PFSK-1 (cell line): ENCODE measurements at regions not wholly inside any gene's neighbourhood (a gene's known extent, or its start where the extent isn't known, plus 50 kb on each side); places are given as distances from the start of the nearest gene placed in this dataset.

ENCODE experiments used
- FOXP2 ChIP-seq: optimal IDR thresholded peaks from 2 replicates; pipeline ENCODE3; 2011; ENCODE audit warnings: borderline replicate concordance, control low read depth, inconsistent platforms; ENCODE audit not compliant: insufficient read depth; ENCODE audit errors: extremely low read length, extremely low read depth
- POLR2AphosphoS5 ChIP-seq: IDR thresholded peaks from 2 replicates; pipeline ENCODE4 v1.6.1; 2012; ENCODE audit warnings: low read depth, mild to moderate bottlenecking, control low read depth, low read length, moderate library complexity
- SIN3A ChIP-seq: IDR thresholded peaks from 2 replicates; pipeline ENCODE4 v1.6.1; 2012; ENCODE audit warnings: mild to moderate bottlenecking, low read length, moderate library complexity, borderline replicate concordance; ENCODE audit not compliant: insufficient read depth
- TAF1 ChIP-seq: IDR thresholded peaks from 2 replicates; pipeline ENCODE4 v1.6.1; 2012; ENCODE audit warnings: low read length, control low read depth, borderline replicate concordance; ENCODE audit not compliant: insufficient read depth
- TF ChIP-seq, protein P1 (sequence below), 2 experiments: IDR thresholded peaks; 2 replicates each; pipeline versions ENCODE4 v1.6.1 to v1.8.0; 2011 to 2012; ENCODE audit warnings: low read depth in 2 of 2, low read length in 2 of 2, control low read depth in 1 of 2, inconsistent platforms in 1 of 2, mild to moderate bottlenecking in 1 of 2, moderate library complexity in 1 of 2; ENCODE audit not compliant: insufficient read depth in 1 of 2

DNA sequence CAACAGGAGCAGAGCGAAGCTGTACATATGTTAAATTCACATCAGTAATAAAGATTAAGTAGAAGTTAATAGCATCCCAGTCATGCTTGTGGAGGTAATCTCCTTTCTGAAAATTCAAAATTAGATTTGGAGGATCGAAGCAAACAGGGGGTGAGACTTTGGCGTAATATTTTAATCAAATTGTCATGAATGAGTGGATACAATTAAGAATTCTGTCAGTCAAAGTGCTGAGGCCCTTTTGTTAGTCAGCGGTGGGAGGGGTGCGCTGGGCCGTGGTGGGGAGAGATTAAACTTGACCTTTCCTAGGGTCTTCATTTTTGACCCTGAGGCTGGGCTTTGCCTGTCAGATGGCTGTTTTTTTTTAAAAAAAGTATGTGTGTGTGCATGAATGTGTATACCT is 226.7 kb downstream of the VRK1 start:
- no peak for TF ChIP-seq TAF1
- TF ChIP-seq FOXP2: no peak
- TF ChIP-seq, protein P1, sequence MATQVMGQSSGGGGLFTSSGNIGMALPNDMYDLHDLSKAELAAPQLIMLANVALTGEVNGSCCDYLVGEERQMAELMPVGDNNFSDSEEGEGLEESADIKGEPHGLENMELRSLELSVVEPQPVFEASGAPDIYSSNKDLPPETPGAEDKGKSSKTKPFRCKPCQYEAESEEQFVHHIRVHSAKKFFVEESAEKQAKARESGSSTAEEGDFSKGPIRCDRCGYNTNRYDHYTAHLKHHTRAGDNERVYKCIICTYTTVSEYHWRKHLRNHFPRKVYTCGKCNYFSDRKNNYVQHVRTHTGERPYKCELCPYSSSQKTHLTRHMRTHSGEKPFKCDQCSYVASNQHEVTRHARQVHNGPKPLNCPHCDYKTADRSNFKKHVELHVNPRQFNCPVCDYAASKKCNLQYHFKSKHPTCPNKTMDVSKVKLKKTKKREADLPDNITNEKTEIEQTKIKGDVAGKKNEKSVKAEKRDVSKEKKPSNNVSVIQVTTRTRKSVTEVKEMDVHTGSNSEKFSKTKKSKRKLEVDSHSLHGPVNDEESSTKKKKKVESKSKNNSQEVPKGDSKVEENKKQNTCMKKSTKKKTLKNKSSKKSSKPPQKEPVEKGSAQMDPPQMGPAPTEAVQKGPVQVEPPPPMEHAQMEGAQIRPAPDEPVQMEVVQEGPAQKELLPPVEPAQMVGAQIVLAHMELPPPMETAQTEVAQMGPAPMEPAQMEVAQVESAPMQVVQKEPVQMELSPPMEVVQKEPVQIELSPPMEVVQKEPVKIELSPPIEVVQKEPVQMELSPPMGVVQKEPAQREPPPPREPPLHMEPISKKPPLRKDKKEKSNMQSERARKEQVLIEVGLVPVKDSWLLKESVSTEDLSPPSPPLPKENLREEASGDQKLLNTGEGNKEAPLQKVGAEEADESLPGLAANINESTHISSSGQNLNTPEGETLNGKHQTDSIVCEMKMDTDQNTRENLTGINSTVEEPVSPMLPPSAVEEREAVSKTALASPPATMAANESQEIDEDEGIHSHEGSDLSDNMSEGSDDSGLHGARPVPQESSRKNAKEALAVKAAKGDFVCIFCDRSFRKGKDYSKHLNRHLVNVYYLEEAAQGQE (IDR thresholded peaks at IDR 0.05; ENCODE audit: insufficient read depth in 1 of 2, low read depth in 2 of 2, low read length in 2 of 2): no peak
- no peak for TF ChIP-seq POLR2AphosphoS5
- TF ChIP-seq SIN3A: no peak

DNA sequence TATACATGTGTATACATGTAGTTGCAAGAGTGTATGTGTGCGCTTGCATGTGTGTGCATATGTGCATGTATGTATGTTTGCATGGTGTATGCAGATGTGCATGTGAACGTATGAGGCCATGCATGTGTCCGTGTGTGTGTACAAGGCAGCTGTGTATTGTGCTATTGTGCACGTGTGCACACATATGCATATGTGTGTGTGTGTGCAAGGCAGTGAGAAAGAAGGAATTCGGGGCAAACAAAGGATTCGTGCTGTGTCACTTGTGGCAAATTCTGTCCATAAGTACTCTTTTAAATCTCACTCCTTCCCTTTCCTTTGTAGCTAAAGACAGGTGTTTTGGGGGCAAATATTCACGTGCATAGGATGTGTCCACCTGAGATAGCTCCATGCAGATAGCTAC is 227.1 kb downstream of the VRK1 start:
- TF ChIP-seq, protein P1 (IDR thresholded peaks at IDR 0.05; ENCODE audit: insufficient read depth in 1 of 2, low read depth in 2 of 2, low read length in 2 of 2): no peak
- TF ChIP-seq SIN3A: no peak
- no peak for TF ChIP-seq TAF1
- TF ChIP-seq FOXP2: no peak
- no peak for TF ChIP-seq POLR2AphosphoS5

DNA sequence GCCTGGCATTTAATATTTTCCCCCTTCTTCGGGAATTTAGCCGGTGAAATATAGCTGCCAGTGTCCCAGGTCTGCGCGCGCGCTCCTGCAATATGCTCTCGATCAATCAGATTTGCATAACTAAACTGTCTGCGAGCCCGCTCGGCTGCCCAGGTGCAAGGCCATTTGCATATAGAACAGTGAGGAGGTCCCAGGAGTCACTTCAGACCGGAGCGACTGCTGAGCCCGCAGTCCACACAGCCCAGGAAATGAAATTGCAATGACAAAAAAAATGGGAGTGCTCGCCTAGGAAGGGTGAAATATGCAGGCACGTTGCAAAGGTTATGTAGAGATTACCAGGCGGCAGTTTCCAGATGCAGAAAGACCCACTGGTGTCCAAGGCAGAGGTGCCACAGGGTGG is 228.5 kb downstream of the VRK1 start:
- TF ChIP-seq, protein P1 (IDR thresholded peaks at IDR 0.05; ENCODE audit: insufficient read depth in 1 of 2, low read depth in 2 of 2, low read length in 2 of 2): no peak
- TF ChIP-seq FOXP2 (no peak), POLR2AphosphoS5 (no peak), SIN3A (no peak), TAF1 (no peak)

DNA sequence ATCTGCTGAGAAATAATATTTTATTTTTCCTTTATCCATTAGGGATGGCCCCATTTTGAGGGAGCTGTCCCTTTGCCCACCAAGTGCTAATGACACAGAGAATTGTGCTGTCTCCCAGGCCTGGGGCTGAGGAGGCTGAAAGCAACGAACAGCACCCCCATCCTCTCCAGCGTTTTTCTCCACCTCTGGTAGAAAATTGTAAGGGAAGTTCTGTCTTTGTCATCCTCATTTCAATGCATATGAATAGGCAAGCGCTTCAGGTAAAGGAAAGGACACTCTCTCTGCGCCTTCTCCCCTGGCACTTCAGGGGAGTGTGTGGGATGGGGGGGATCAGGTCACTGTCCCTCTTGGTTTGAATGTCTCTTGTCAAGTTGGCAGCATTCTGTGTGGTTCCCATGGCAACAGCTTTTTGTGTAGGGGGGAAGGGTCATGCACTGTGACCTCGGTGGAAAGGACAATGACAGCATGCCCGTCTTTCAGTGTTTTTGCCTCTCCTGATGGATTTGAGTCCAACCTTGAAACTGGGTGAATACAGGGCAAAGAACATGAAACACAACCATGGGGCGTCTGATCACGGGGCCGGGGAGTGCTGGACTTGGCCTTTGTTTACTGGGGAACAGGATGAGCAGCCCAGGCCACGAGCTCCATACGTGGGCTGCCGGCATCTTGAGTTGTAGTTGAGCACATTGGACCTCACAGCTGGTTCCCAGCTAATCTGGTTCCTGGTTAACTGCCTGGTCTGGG is 230.2 kb downstream of the VRK1 start:
- TF ChIP-seq FOXP2: no peak
- no peak for TF ChIP-seq TAF1
- TF ChIP-seq, protein P1 (IDR thresholded peaks at IDR 0.05; ENCODE audit: insufficient read depth in 1 of 2, low read depth in 2 of 2, low read length in 2 of 2): no peak
- no peak for TF ChIP-seq SIN3A
- TF ChIP-seq POLR2AphosphoS5: no peak

DNA sequence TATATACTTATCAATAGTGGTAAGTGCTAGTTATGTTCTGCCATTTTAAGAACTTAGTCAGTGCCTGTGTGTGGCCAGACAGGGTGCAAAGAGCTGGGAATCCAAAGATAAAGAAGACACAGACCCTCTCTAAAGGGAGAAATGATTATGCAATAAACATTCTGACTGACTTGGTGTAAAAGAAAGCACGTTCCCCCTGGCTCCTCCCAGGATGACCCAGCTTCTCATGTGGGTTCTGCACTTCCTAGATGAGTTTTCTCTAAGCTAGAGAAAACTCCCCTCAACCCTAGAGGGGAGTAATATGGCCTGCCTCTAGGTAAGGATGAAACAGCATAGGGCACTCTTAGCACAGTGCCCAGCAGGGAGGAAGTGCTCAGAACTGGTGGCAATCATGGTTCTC is 231.2 kb downstream of the VRK1 start:
- TF ChIP-seq FOXP2 (no peak), TAF1 (no peak), SIN3A (no peak), POLR2AphosphoS5 (no peak)
- TF ChIP-seq, protein P1 (IDR thresholded peaks at IDR 0.05; ENCODE audit: insufficient read depth in 1 of 2, low read depth in 2 of 2, low read length in 2 of 2): no peak
